Stimulated activated CD4-positive, alpha-beta T cell treated with anti-CD3 and anti-CD28 coated beads, Interleukin-15, amount 100 ng/mL, for 24 hours (primary cell): ENCODE measurements at regions not wholly inside any gene's neighbourhood (a gene's known extent, or its start where the extent isn't known, plus 50 kb on each side); places are given as distances from the start of the nearest gene placed in this dataset.
"Not testable (repeated sequence)": the region's sequence is repeated elsewhere in the genome, so short reads cannot be mapped to it uniquely, and the experiment has no call there.

Source experiments
- DNase-seq: peaks from one replicate; pipeline ENCODE4 v3.0.0-alpha.2; 2020

- no peak for DNase-seq
Observed at GRCh38 chr11:81970886-81971285, 762.8 kb downstream of the FAM181B start.

GRCh38 chr11:81967242-81967641, 766.4 kb downstream of the FAM181B start:
- no peak for DNase-seq

GRCh38 chr11:81966340-81966739, 767.3 kb downstream of the FAM181B start:
- DNase-seq, result no peak

GRCh38 chr11:81963018-81963417, 770.6 kb downstream of the FAM181B start:
- DNase-seq, result no peak

GRCh38 chr11:81960443-81960842, 773.2 kb downstream of the FAM181B start:
- no peak for DNase-seq

GRCh38 chr11:81959341-81959740, 774.3 kb downstream of the FAM181B start:
- no peak for DNase-seq

- not testable (repeated sequence) for DNase-seq
Observed at GRCh38 chr11:81954301-81954700, 779.4 kb downstream of the FAM181B start.

GRCh38 chr11:81946831-81947230, 786.8 kb downstream of the FAM181B start:
- DNase-seq, result no peak

GRCh38 chr11:81942646-81943045, 791.0 kb downstream of the FAM181B start:
- no peak for DNase-seq

GRCh38 chr11:81941998-81942397, 791.7 kb downstream of the FAM181B start:
- DNase-seq, result no peak

GRCh38 chr11:81932303-81932702, 801.4 kb downstream of the FAM181B start:
- DNase-seq, result no peak

GRCh38 chr11:81920205-81920604, 813.5 kb downstream of the FAM181B start:
- DNase-seq, result no peak

- no peak for DNase-seq
Observed at GRCh38 chr11:81916451-81916850, 817.2 kb downstream of the FAM181B start.

- DNase-seq, result no peak
Observed at GRCh38 chr11:81915045-81915444, 818.6 kb downstream of the FAM181B start.

- DNase-seq, result no peak
Observed at GRCh38 chr11:81913793-81914192, 819.9 kb downstream of the FAM181B start.

GRCh38 chr11:81907996-81908395, 825.7 kb downstream of the FAM181B start:
- DNase-seq, result no peak

GRCh38 chr11:81899156-81899555, 834.5 kb downstream of the FAM181B start:
- no peak for DNase-seq

- DNase-seq, result no peak
Observed at GRCh38 chr11:81897639-81898038, 836.0 kb downstream of the FAM181B start.

- no peak for DNase-seq
Observed at GRCh38 chr11:81895258-81895657, 838.4 kb downstream of the FAM181B start.

GRCh38 chr11:81892770-81893635, 840.7 kb downstream of the FAM181B start:
- no peak for DNase-seq

- DNase-seq, result no peak
Observed at GRCh38 chr11:81888391-81888790, 845.3 kb downstream of the FAM181B start.

- DNase-seq, result no peak
Observed at GRCh38 chr11:81887671-81888070, 846.0 kb downstream of the FAM181B start.

- no peak for DNase-seq
Observed at GRCh38 chr11:81886406-81887075, 847.1 kb downstream of the FAM181B start.

- DNase-seq, result no peak
Observed at GRCh38 chr11:81874635-81875034, 859.0 kb downstream of the FAM181B start.
